Uterus (tissue), 3 donors: ENCODE measurements at regions not wholly inside any gene's neighbourhood (a gene's known extent, or its start where the extent isn't known, plus 50 kb on each side); places are given as distances from the start of the nearest gene placed in this dataset.

Experiments used
- DNase-seq, 2 donors: peaks; one replicate each; pipeline ENCODE4 v3.0.0-alpha.2; 2019 to 2020
- H3K27ac ChIP-seq, 2 donors: fragments of 200-600 bp; sonication (generic); 1 replicate in 1 of 2; 2 replicates in 1 of 2; pipeline ENCODE4 v1.5.1; 2016 to 2018
- H3K27me3 ChIP-seq, 2 donors: fragments of 200-600 bp; sonication (generic); one replicate each; pipeline ENCODE4 v1.5.1; 2018 to 2019; ENCODE audit warnings: control low read depth in 1 of 2
- H3K36me3 ChIP-seq, 2 donors: fragments of 200-600 bp; sonication (generic); one replicate each; pipeline ENCODE4 v1.5.1; 2019; ENCODE audit warnings: control low read depth in 1 of 2
- H3K4me1 ChIP-seq, 2 donors: fragments of 200-600 bp; sonication (generic); one replicate each; pipeline ENCODE4 v1.5.1; 2018 to 2019; ENCODE audit warnings: control low read depth in 1 of 2
- H3K4me3 ChIP-seq, 2 donors: fragments of 200-600 bp; sonication (generic); 1 replicate in 1 of 2; 2 replicates in 1 of 2; pipeline ENCODE4 v1.5.1; 2018 to 2019; ENCODE audit warnings: mild to moderate bottlenecking in 1 of 2
- H3K9me3 ChIP-seq, 2 donors: fragments of 200-600 bp; sonication (generic); one replicate each; pipeline ENCODE4 v1.5.1; 2019; ENCODE audit warnings: control low read depth in 1 of 2
- CTCF ChIP-seq, 4 experiments: fragments of 200-600 bp in 2 of 4; fragments of 450-650 bp in 2 of 4; sonication (generic) in 2 of 4; IDR thresholded peaks; one replicate each; pipeline ENCODE4 v1.5.1; 2016 to 2019; ENCODE audit warnings: antibody characterized with exemption in 4 of 4, mild to moderate bottlenecking in 2 of 4, moderate library complexity in 1 of 4
- POLR2A ChIP-seq, 2 donors: fragments of 450-650 bp; IDR thresholded peaks; one replicate each; pipeline ENCODE4 v1.6.1; 2016; ENCODE audit warnings: antibody characterized with exemption in 2 of 2, mild to moderate bottlenecking in 1 of 2, moderate library complexity in 1 of 2
- intact Hi-C: fragments of 100-400 bp; cut with DNase I; formaldehyde crosslinking; loops from one replicate; pipeline ENCODE4 v1.15.1; 2023; ENCODE audit warnings: low total_unique reads
- donor health status: DM: yes; HTN: yes; CAD: no.

DNA sequence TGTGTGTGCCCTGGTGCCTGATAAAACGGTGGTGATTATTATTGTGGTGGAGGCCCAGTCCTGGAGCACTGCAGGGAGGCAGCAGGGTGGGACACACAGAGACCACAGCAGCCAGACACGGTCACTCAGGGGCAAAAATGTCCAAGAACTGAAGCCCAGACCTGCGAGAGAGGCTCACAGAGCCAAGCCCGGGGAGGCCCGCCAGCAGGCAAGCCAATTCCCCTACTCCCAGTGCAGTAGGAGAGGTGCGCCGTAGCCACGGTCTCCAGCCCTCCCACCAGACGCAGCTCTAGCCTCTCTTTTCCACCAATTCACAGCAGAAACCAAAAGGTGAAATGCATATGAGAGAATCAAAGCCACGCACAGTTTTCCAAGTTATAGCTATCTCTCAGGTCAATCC is 179.4 kb upstream of the TAB2 start:
- no peaks in the 10 kb centered on the region for H3K9me3 ChIP-seq
- no peak overlapping the region for H3K4me3 ChIP-seq
- intact Hi-C loops: no loop called here
- H3K27ac ChIP-seq: no peak overlapping the region
- H3K4me1 ChIP-seq: no peaks in the 10 kb centered on the region
- H3K36me3 ChIP-seq: no peaks in the 10 kb centered on the region
- TF ChIP-seq POLR2A (IDR thresholded peaks at IDR 0.05) (no peak), CTCF (IDR thresholded peaks at IDR 0.05) (no peak)
- no peaks in the 10 kb centered on the region for H3K27me3 ChIP-seq
- no peak for DNase-seq

GRCh38 chr6:149138699-149139294 is 178.7 kb upstream of the TAB2 start:
- H3K4me1 ChIP-seq: no peaks in the 10 kb centered on the region
- no peaks in the 10 kb centered on the region for H3K27me3 ChIP-seq
- no peak for DNase-seq
- TF ChIP-seq CTCF (IDR thresholded peaks at IDR 0.05) (no peak), POLR2A (IDR thresholded peaks at IDR 0.05) (no peak)
- H3K9me3 ChIP-seq: no peaks in the 10 kb centered on the region
- intact Hi-C loops: no loop called here
- H3K27ac ChIP-seq: no peak overlapping the region
- H3K4me3 ChIP-seq: no peak overlapping the region
- no peaks in the 10 kb centered on the region for H3K36me3 ChIP-seq

DNA sequence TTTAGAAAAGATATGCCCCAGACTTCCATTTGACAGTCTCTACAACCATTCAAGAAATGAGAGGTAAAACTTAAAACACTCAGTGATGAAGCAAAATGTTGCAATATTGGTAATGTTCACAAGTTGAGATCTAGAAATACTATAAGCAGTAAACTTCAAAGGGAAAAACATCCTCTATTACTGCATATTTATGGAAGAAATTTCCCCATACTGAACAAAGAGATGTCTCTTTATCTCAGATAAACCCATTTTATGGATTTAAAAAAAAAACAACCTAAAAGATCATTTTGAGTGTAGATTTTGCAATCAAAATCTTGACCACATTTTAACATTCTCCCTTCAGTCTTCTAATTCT is 177.8 kb upstream of the TAB2 start:
- no peak overlapping the region for H3K27ac ChIP-seq
- no peaks in the 10 kb centered on the region for H3K9me3 ChIP-seq
- no peaks in the 10 kb centered on the region for H3K4me1 ChIP-seq
- DNase-seq: no peak
- H3K27me3 ChIP-seq: no peaks in the 10 kb centered on the region
- H3K36me3 ChIP-seq: no peaks in the 10 kb centered on the region
- no peak overlapping the region for H3K4me3 ChIP-seq
- TF ChIP-seq CTCF (IDR thresholded peaks at IDR 0.05): no peak
- no peak for TF ChIP-seq POLR2A (IDR thresholded peaks at IDR 0.05)
- intact Hi-C loops: no loop called here

- DNase-seq: no peak
- Histone ChIP-seq H3K36me3 (no peaks in the 10 kb centered on the region), H3K27me3 (no peaks in the 10 kb centered on the region), H3K4me3 (no peak overlapping the region), H3K4me1 (no peaks in the 10 kb centered on the region), H3K9me3 (no peaks in the 10 kb centered on the region), H3K27ac (no peak overlapping the region)
- intact Hi-C loops: no loop called here
- TF ChIP-seq POLR2A (IDR thresholded peaks at IDR 0.05) (no peak), CTCF (IDR thresholded peaks at IDR 0.05) (no peak)
Measured at GRCh38 chr6:149140137-149140909, 177.2 kb upstream of the TAB2 start.

DNA sequence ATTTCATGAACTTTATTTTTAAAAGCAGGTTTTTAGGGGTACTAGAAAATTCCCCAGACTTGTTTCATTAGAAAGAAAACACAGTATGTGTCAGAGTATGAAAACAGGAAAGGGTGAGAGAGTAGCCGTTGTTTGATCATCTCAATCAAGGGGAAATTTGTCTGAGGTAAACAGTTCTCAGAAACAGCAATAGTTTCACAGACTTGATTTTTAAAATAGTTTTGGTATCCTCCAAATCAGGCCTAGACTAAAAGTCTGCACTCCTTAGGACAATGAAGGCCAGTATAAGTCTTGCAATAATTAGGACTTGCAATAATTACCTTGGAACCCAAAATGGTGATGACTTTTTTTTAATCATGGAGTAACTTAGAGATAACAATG is 176.6 kb upstream of the TAB2 start:
- H3K4me3 ChIP-seq: no peak overlapping the region
- intact Hi-C loops: no loop called here
- H3K27me3 ChIP-seq: no peaks in the 10 kb centered on the region
- no peak overlapping the region for H3K27ac ChIP-seq
- no peak for DNase-seq
- H3K4me1 ChIP-seq: no peaks in the 10 kb centered on the region
- TF ChIP-seq CTCF (IDR thresholded peaks at IDR 0.05) (no peak), POLR2A (IDR thresholded peaks at IDR 0.05) (no peak)
- H3K36me3 ChIP-seq: no peaks in the 10 kb centered on the region
- no peaks in the 10 kb centered on the region for H3K9me3 ChIP-seq
